ENCODE measurements at regions not wholly inside any gene's neighbourhood (a gene's known extent, or its start where the extent isn't known, plus 50 kb on each side); places are given as distances from the start of the nearest gene placed in this dataset.
"Not testable (repeated sequence)": the region's sequence is repeated elsewhere in the genome, so short reads cannot be mapped to it uniquely, and the experiment has no call there.

- no peaks in the 10 kb centered on the region for H3K9me3 ChIP-seq (ENCODE audit: control insufficient read depth, insufficient read depth, low read length)
- no peaks in the 10 kb centered on the region for H3K27me3 ChIP-seq (ENCODE audit: control insufficient read depth, insufficient read depth, low read length)
- no peaks in the 10 kb centered on the region for H3K4me1 ChIP-seq (ENCODE audit: control insufficient read depth, insufficient read depth, low read length)
- H3K27ac ChIP-seq (ENCODE audit: low read depth, low read length) = no peak overlapping the region
- no peak for DNase-seq (ENCODE audit: low read depth in 4 of 6, low spot score in 6 of 6)
- H3K36me3 ChIP-seq (ENCODE audit: control insufficient read depth, insufficient read depth, low read length) = no peaks in the 10 kb centered on the region
- H3K4me3 ChIP-seq (ENCODE audit: low read depth, low read length) = no peak overlapping the region
- no CpG with 5 or more reads among the region's 1 CpG for WGBS (ENCODE audit: insufficient coverage)
Measured at GRCh38 chr7:41568135-41568534, 134.8 kb downstream of the INHBA start.

GRCh38 chr7:41567731-41568114, 135.2 kb downstream of the INHBA start:
- no peak for DNase-seq (ENCODE audit: low read depth in 4 of 6, low spot score in 6 of 6)
- Histone ChIP-seq H3K36me3 (ENCODE audit: control insufficient read depth, insufficient read depth, low read length) (no peaks in the 10 kb centered on the region), H3K27ac (ENCODE audit: low read depth, low read length) (no peak overlapping the region), H3K4me1 (ENCODE audit: control insufficient read depth, insufficient read depth, low read length) (no peaks in the 10 kb centered on the region), H3K9me3 (ENCODE audit: control insufficient read depth, insufficient read depth, low read length) (no peaks in the 10 kb centered on the region), H3K4me3 (ENCODE audit: low read depth, low read length) (no peak overlapping the region), H3K27me3 (ENCODE audit: control insufficient read depth, insufficient read depth, low read length) (no peaks in the 10 kb centered on the region)
- no CpG with 5 or more reads among the region's 2 CpGs for WGBS (ENCODE audit: insufficient coverage)

- Histone ChIP-seq H3K4me1 (ENCODE audit: control insufficient read depth, insufficient read depth, low read length) (no peaks in the 10 kb centered on the region), H3K27me3 (ENCODE audit: control insufficient read depth, insufficient read depth, low read length) (no peaks in the 10 kb centered on the region), H3K4me3 (ENCODE audit: low read depth, low read length) (no peak overlapping the region), H3K36me3 (ENCODE audit: control insufficient read depth, insufficient read depth, low read length) (no peaks in the 10 kb centered on the region), H3K9me3 (ENCODE audit: control insufficient read depth, insufficient read depth, low read length) (no peaks in the 10 kb centered on the region), H3K27ac (ENCODE audit: low read depth, low read length) (no peak overlapping the region)
- no peak for DNase-seq (ENCODE audit: low read depth in 4 of 6, low spot score in 6 of 6)
- whole genome bisulfite sequencing (ENCODE audit: insufficient coverage) = no CpG with 5 or more reads among the region's 1 CpG
Measured at GRCh38 chr7:41567031-41567730, 135.7 kb downstream of the INHBA start.

- no peak overlapping the region for H3K27ac ChIP-seq (ENCODE audit: low read depth, low read length)
- no peaks in the 10 kb centered on the region for H3K27me3 ChIP-seq (ENCODE audit: control insufficient read depth, insufficient read depth, low read length)
- H3K9me3 ChIP-seq (ENCODE audit: control insufficient read depth, insufficient read depth, low read length) = no peaks in the 10 kb centered on the region
- no peak for DNase-seq (ENCODE audit: low read depth in 4 of 6, low spot score in 6 of 6)
- no peaks in the 10 kb centered on the region for H3K36me3 ChIP-seq (ENCODE audit: control insufficient read depth, insufficient read depth, low read length)
- H3K4me3 ChIP-seq (ENCODE audit: low read depth, low read length) = no peak overlapping the region
- 95% methylated on average over 3 of the region's 4 CpGs for WGBS (ENCODE audit: insufficient coverage)
- no peaks in the 10 kb centered on the region for H3K4me1 ChIP-seq (ENCODE audit: control insufficient read depth, insufficient read depth, low read length)
Measured at GRCh38 chr7:41566581-41566980, 136.3 kb downstream of the INHBA start.

GRCh38 chr7:41565655-41566054, 137.2 kb downstream of the INHBA start:
- DNase-seq (ENCODE audit: low read depth in 4 of 6, low spot score in 6 of 6) = no peak
- no peaks in the 10 kb centered on the region for H3K4me1 ChIP-seq (ENCODE audit: control insufficient read depth, insufficient read depth, low read length)
- H3K9me3 ChIP-seq (ENCODE audit: control insufficient read depth, insufficient read depth, low read length) = no peaks in the 10 kb centered on the region
- no peak overlapping the region for H3K4me3 ChIP-seq (ENCODE audit: low read depth, low read length)
- no peak overlapping the region for H3K27ac ChIP-seq (ENCODE audit: low read depth, low read length)
- no peaks in the 10 kb centered on the region for H3K27me3 ChIP-seq (ENCODE audit: control insufficient read depth, insufficient read depth, low read length)
- 39% methylated on average over 2 of the region's 4 CpGs for WGBS (ENCODE audit: insufficient coverage)
- H3K36me3 ChIP-seq (ENCODE audit: control insufficient read depth, insufficient read depth, low read length) = no peaks in the 10 kb centered on the region

GRCh38 chr7:41559426-41559825, 143.5 kb downstream of the INHBA start:
- no peak overlapping the region for H3K4me3 ChIP-seq (ENCODE audit: low read depth, low read length)
- no CpG with 5 or more reads among the region's 3 CpGs for WGBS (ENCODE audit: insufficient coverage)
- no peak for DNase-seq (ENCODE audit: low read depth in 4 of 6, low spot score in 6 of 6)

GRCh38 chr7:41554481-41554880, 148.4 kb downstream of the INHBA start:
- Histone ChIP-seq H3K9me3 (ENCODE audit: control insufficient read depth, insufficient read depth, low read length) (no peaks in the 10 kb centered on the region), H3K4me3 (ENCODE audit: low read depth, low read length) (no peak overlapping the region), H3K27me3 (ENCODE audit: control insufficient read depth, insufficient read depth, low read length) (no peaks in the 10 kb centered on the region), H3K36me3 (ENCODE audit: control insufficient read depth, insufficient read depth, low read length) (no peaks in the 10 kb centered on the region), H3K27ac (ENCODE audit: low read depth, low read length) (no peak overlapping the region), H3K4me1 (ENCODE audit: control insufficient read depth, insufficient read depth, low read length) (no peaks in the 10 kb centered on the region)
- DNase-seq (ENCODE audit: low read depth in 4 of 6, low spot score in 6 of 6) = no peak

More at GRCh38 chr7:41559426-41559825, 143.5 kb downstream of the INHBA start:
- H3K36me3 ChIP-seq (ENCODE audit: control insufficient read depth, insufficient read depth, low read length) = no peaks in the 10 kb centered on the region
- H3K27me3 ChIP-seq (ENCODE audit: control insufficient read depth, insufficient read depth, low read length) = no peaks in the 10 kb centered on the region
- no peaks in the 10 kb centered on the region for H3K4me1 ChIP-seq (ENCODE audit: control insufficient read depth, insufficient read depth, low read length)
- no peaks in the 10 kb centered on the region for H3K9me3 ChIP-seq (ENCODE audit: control insufficient read depth, insufficient read depth, low read length)
- no peak overlapping the region for H3K27ac ChIP-seq (ENCODE audit: low read depth, low read length)

GRCh38 chr7:41550046-41550445, 152.8 kb downstream of the INHBA start:
- not testable (repeated sequence) for H3K4me3 ChIP-seq (ENCODE audit: low read depth, low read length); H3K27me3 ChIP-seq (ENCODE audit: control insufficient read depth, insufficient read depth, low read length); H3K9me3 ChIP-seq (ENCODE audit: control insufficient read depth, insufficient read depth, low read length); H3K4me1 ChIP-seq (ENCODE audit: control insufficient read depth, insufficient read depth, low read length); H3K27ac ChIP-seq (ENCODE audit: low read depth, low read length); H3K36me3 ChIP-seq (ENCODE audit: control insufficient read depth, insufficient read depth, low read length); DNase-seq (ENCODE audit: low read depth in 4 of 6, low spot score in 6 of 6)

- no peaks in the 10 kb centered on the region for H3K36me3 ChIP-seq (ENCODE audit: control insufficient read depth, insufficient read depth, low read length)
- no CpG with 5 or more reads among the region's 5 CpGs for WGBS (ENCODE audit: insufficient coverage)
- no peak overlapping the region for H3K27ac ChIP-seq (ENCODE audit: low read depth, low read length)
- no peaks in the 10 kb centered on the region for H3K27me3 ChIP-seq (ENCODE audit: control insufficient read depth, insufficient read depth, low read length)
- no peak overlapping the region for H3K4me3 ChIP-seq (ENCODE audit: low read depth, low read length)
- DNase-seq (ENCODE audit: low read depth in 4 of 6, low spot score in 6 of 6) = no peak
- no peaks in the 10 kb centered on the region for H3K4me1 ChIP-seq (ENCODE audit: control insufficient read depth, insufficient read depth, low read length)
- no peaks in the 10 kb centered on the region for H3K9me3 ChIP-seq (ENCODE audit: control insufficient read depth, insufficient read depth, low read length)
Measured at GRCh38 chr7:41544241-41544640, 158.6 kb downstream of the INHBA start.

- DNase-seq (ENCODE audit: low read depth in 4 of 6, low spot score in 6 of 6) = no peak
- Histone ChIP-seq H3K4me3 (ENCODE audit: low read depth, low read length) (no peak overlapping the region), H3K27me3 (ENCODE audit: control insufficient read depth, insufficient read depth, low read length) (no peaks in the 10 kb centered on the region), H3K27ac (ENCODE audit: low read depth, low read length) (no peak overlapping the region), H3K36me3 (ENCODE audit: control insufficient read depth, insufficient read depth, low read length) (no peaks in the 10 kb centered on the region), H3K4me1 (ENCODE audit: control insufficient read depth, insufficient read depth, low read length) (no peaks in the 10 kb centered on the region), H3K9me3 (ENCODE audit: control insufficient read depth, insufficient read depth, low read length) (no peaks in the 10 kb centered on the region)
- WGBS (ENCODE audit: insufficient coverage) = 95% methylated on average over 2 of the region's 3 CpGs
Measured at GRCh38 chr7:41540601-41541000, 162.3 kb downstream of the INHBA start.
